K562 (cell line): ENCODE measurements at regions not wholly inside any gene's neighbourhood (a gene's known extent, or its start where the extent isn't known, plus 50 kb on each side); places are given as distances from the start of the nearest gene placed in this dataset.

Experiments used
- CHAMP1 ChIP-seq: fragments of 450-650 bp; IDR thresholded peaks from 2 replicates; pipeline ENCODE4 v1.6.1; 2016; ENCODE audit warnings: mild to moderate bottlenecking
- EHMT2 ChIP-seq: fragments of 450-650 bp; IDR thresholded peaks from 2 replicates; pipeline ENCODE4 v1.6.1; 2018; ENCODE audit warnings: antibody characterized with exemption
- ETS2 ChIP-seq: IDR thresholded peaks from 2 replicates; pipeline ENCODE4 v1.6.1; 2016; ENCODE audit warnings: borderline replicate concordance, missing genetic modification characterization, mild to moderate bottlenecking, moderate library complexity, missing compliant biosample characterization; ENCODE audit not compliant: poor library complexity, severe bottlenecking
- FOS ChIP-seq: IDR thresholded peaks from 3 replicates; pipeline ENCODE4 v1.6.1; 2011; ENCODE audit not compliant: insufficient read length; ENCODE audit errors: extremely low read depth
- LEF1 ChIP-seq: fragments of 450-650 bp; IDR thresholded peaks from 2 replicates; pipeline ENCODE4 v1.6.1; 2016; ENCODE audit warnings: mild to moderate bottlenecking
- NCOA2 ChIP-seq, 2 experiments: fragments of 450-650 bp; IDR thresholded peaks; 2 replicates each; pipeline ENCODE4 v1.6.1; 2018; ENCODE audit warnings: mild to moderate bottlenecking in 2 of 2, moderate library complexity in 1 of 2; ENCODE audit not compliant: partially characterized antibody in 2 of 2
- NFE2L1 ChIP-seq: fragments of 450-650 bp; IDR thresholded peaks from 2 replicates; pipeline ENCODE4 v1.6.1; 2016; ENCODE audit warnings: missing genetic modification characterization, low read depth, mild to moderate bottlenecking, missing compliant biosample characterization, moderate library complexity, borderline replicate concordance
- PHTF2 ChIP-seq: fragments of 250-450 bp; sonication (Bioruptor Pico); IDR thresholded peaks from 2 replicates; pipeline ENCODE4 v1.5.0; 2021; ENCODE audit warnings: mild to moderate bottlenecking
- RBM17 ChIP-seq: fragments of 200-400 bp; formaldehyde crosslinking; IDR thresholded peaks from 2 replicates; pipeline ENCODE4 v1.6.1; 2017; ENCODE audit warnings: low read depth, mild to moderate bottlenecking, low read length, borderline replicate concordance
- RREB1 ChIP-seq: fragments of 250-450 bp; sonication (Bioruptor Pico); IDR thresholded peaks from 2 replicates; pipeline ENCODE4 v1.4.0; 2020
- SMAD1 ChIP-seq: fragments of 150-350 bp; IDR thresholded peaks from 2 replicates; pipeline ENCODE4 v1.6.1; 2014; ENCODE audit warnings: low read length, low read depth; ENCODE audit not compliant: partially characterized antibody
- STAT5A ChIP-seq: IDR thresholded peaks from 2 replicates; pipeline ENCODE4 v1.6.1; 2012; ENCODE audit warnings: low read length, inconsistent platforms, borderline replicate concordance
- TBL1XR1 ChIP-seq, 2 experiments: IDR thresholded peaks; 2 replicates each; pipeline ENCODE4 v1.6.1; 2012; ENCODE audit warnings: improper control_type of control experiment in 2 of 2, low read length in 2 of 2, mild to moderate bottlenecking in 1 of 2
- TRIM24 ChIP-seq, 2 experiments: fragments of 450-650 bp; IDR thresholded peaks; 2 replicates each; pipeline ENCODE4 v1.6.1; 2016
- WHSC1 ChIP-seq: IDR thresholded peaks from one replicate; pipeline ENCODE4 v1.6.1; 2012; ENCODE audit warnings: low read length, control low read depth, inconsistent platforms
- ZFP1 ChIP-seq: fragments of 450-650 bp; formaldehyde crosslinking; IDR thresholded peaks from 2 replicates; pipeline ENCODE4 v1.4.0; 2020; ENCODE audit warnings: mild to moderate bottlenecking, mixed read lengths
- ZNF124 ChIP-seq: sonication (generic); formaldehyde crosslinking; IDR thresholded peaks from 2 replicates; pipeline ENCODE4 v1.8.1; 2022; ENCODE audit warnings: missing genetic modification reagents
- ZNF212 ChIP-seq: fragments of 450-650 bp; formaldehyde crosslinking; IDR thresholded peaks from 2 replicates; pipeline ENCODE4 v1.4.0; 2020; ENCODE audit warnings: mild to moderate bottlenecking
- ZNF311 ChIP-seq: fragments of 250-450 bp; sonication (Bioruptor Pico); IDR thresholded peaks from 2 replicates; pipeline ENCODE4 v1.4.0; 2020; ENCODE audit warnings: mild to moderate bottlenecking, moderate library complexity
- ZNF583 ChIP-seq: fragments of 250-450 bp; sonication (Bioruptor Pico); IDR thresholded peaks from 2 replicates; pipeline ENCODE4 v1.4.0; 2020
- ZNF717 ChIP-seq: fragments of 250-450 bp; sonication (Bioruptor Pico); IDR thresholded peaks from 2 replicates; pipeline ENCODE4 v1.5.0; 2021
- ZZZ3 ChIP-seq: fragments of 450-650 bp; IDR thresholded peaks from 2 replicates; pipeline ENCODE4 v1.6.1; 2016; ENCODE audit warnings: antibody characterized with exemption, mild to moderate bottlenecking, moderate library complexity
- TF ChIP-seq, protein P1 (sequence below): sonication (generic); IDR thresholded peaks from 2 replicates; pipeline ENCODE4 v1.6.1; 2016

DNA sequence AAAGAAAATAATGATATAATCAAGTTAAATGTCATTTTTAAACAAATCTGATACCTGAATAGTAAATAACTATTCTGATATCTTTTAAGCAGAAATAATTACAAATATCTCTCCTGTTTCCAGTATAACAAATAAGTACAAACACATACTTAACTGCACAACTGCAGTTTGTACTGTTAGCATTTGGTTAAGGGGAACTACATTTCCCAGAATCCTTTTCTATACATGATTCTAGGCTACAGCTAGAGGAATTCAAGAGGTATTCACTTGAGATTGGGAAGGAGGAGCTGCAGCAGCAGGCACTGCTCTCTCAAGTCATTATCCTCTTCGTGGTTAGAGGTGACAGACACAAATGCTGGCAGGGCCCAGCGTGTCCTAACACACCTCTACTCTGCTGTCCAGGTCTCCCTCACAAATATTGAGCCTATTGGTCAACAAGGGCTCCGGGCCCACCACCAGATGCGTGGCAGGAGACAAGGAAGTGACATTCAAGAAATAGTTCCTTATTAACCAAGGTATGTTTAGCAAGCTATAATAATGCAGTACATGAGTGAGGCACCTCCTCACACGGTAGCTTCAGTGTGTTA lies 255.1 kb upstream of the MKLN1 start (continued):
- no peak for TF ChIP-seq LEF1
- TF ChIP-seq ZNF311 (CRISPR knock-in tag): no peak
- 0 out of 2 replicates have a peak, but pooled peaks have one; percentile 20 for TF ChIP-seq CHAMP1
- peak in 1 of 2 experiments; percentile 27 for TF ChIP-seq NCOA2 (IDR thresholded peaks at IDR 0.05; ENCODE audit: partially characterized antibody in 2 of 2)
- no peak for TF ChIP-seq EHMT2
- TF ChIP-seq ETS2: no peak
- no peak for TF ChIP-seq ZNF124
- TF ChIP-seq ZZZ3: peak; percentile 41; the same call in 1 of the 2 replicates
- no peak for TF ChIP-seq SMAD1
- no peak for TF ChIP-seq STAT5A
- no peak for TF ChIP-seq RBM17
- no peak for TF ChIP-seq WHSC1
- TF ChIP-seq ZNF212: peak; percentile 29; the same call in 1 of the 2 replicates
- TF ChIP-seq, protein P1, sequence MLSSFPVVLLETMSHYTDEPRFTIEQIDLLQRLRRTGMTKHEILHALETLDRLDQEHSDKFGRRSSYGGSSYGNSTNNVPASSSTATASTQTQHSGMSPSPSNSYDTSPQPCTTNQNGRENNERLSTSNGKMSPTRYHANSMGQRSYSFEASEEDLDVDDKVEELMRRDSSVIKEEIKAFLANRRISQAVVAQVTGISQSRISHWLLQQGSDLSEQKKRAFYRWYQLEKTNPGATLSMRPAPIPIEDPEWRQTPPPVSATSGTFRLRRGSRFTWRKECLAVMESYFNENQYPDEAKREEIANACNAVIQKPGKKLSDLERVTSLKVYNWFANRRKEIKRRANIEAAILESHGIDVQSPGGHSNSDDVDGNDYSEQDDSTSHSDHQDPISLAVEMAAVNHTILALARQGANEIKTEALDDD: no peak
- no peak for TF ChIP-seq NFE2L1 (tag)
- no peak for TF ChIP-seq RREB1
- TF ChIP-seq PHTF2 (CRISPR knock-in tag): no peak
- TF ChIP-seq FOS: no peak
- no peak for TF ChIP-seq ZNF583
- peak; percentile 46 to 58; a peak in 3 of 4 replicates for TF ChIP-seq TRIM24 (IDR thresholded peaks at IDR 0.05)
- no peak for TF ChIP-seq TBL1XR1 (IDR thresholded peaks at IDR 0.05; ENCODE audit: low read length in 2 of 2)
- no peak for TF ChIP-seq ZNF717 (CRISPR knock-in tag)
- peak; percentile 97 for TF ChIP-seq ZFP1 (CRISPR knock-in tag)
